NOMO-1 treated with dmso at 0.1 percent for 144 hours (cell line): ENCODE measurements at regions not wholly inside any gene's neighbourhood (a gene's known extent, or its start where the extent isn't known, plus 50 kb on each side); places are given as distances from the start of the nearest gene placed in this dataset.

Experiments used
- DNase-seq: peaks from one replicate; lab custom pipeline; 2025; ENCODE audit not compliant: unreplicated experiment; lab: John Stamatoyannopoulos, UW

DNA sequence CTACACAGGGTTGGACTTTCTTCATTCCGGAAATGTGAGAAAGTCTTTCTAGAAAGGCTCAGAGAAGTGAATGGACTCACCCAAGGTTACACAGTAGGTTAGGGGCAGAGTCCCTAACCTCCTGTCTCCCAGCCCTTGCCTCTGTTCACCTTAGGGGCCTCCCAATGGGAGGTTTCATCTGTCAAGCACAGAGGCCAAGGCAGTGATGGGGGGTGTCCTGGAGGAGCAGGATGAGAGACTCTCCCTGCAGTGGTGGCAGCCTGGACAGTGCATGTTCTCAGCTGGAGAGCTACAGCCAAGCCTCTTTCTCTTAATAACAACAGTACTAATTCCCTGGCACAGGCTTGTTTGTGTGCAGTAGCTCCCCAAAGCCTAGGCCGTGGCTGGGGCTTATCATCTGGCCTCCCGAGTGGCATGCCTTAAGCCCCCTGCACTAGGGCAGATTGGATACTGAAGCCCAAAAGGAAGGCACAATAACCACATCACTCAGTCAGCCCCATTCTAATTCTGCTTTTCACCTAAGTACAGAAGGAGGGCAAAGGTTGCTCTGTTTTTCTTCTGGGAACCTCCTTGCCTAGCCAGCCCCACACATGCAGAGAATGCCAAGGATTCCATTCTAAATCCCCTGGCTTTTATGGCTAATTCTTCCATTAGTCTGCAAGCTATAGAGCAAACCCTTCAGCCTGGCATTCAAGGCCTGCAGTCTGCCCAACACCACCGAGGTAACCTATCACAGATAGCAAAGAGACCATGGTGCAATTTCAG is 50.2 kb upstream of the XPA start:
- DNase-seq = no peak

DNA sequence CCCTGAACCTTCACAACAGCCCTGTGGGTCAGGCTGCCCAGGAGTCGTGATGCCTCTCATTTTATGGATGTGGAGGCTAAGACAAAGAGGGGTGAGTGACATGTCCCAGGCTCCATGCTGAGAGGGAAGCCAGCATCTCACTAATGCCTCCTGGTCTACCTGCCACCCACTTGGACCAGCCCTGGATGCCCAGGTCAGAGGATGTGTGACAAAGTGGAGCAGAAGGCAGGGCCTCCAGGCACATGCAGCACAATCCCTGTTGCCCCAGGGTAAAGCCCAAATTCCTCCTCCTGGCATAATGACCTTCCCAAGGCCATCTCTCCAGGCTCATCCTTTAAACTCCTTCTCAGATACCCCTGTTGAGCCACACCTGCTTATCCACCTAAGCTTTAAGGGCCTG is 51.4 kb upstream of the XPA start:
- no peak for DNase-seq

DNA sequence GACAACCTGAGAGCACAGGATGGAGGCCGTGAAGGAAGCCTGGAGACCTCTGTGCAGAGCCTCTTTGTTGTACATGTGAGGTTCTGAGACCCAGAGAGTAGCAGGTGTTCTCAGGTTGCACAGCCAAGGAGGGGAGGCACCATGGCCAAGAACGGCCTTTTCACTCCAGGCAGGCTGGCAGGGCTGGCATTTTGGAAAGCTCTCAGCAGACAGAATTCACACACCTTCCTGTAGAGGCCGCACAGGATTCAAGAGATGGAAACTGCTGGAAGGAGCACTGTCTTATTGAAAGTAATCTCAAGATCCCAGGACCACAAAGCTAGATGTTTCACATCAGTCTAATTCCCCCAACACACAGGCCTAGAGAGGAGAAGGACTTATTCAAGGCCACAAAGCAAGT is 52.8 kb upstream of the XPA start:
- no peak for DNase-seq

DNA sequence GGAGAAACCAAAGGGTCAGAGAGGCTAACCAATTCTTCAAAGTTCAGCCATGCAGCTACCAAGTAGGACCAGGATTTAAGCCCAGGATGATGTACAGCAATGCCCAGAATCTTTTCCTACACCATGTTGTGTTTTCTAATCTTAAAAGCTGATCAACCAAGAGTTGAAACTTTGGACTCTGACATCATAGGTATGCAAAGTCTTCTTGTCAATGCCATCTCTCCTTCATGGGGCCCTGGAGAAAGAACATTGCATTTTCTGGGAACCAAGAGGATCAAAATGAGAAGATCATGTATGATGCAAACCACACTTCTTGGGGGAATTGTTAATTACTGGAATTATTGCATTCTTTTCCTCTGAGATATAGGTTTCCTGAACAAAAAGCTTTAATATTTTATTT is 54.4 kb upstream of the XPA start:
- DNase-seq = no peak

DNA sequence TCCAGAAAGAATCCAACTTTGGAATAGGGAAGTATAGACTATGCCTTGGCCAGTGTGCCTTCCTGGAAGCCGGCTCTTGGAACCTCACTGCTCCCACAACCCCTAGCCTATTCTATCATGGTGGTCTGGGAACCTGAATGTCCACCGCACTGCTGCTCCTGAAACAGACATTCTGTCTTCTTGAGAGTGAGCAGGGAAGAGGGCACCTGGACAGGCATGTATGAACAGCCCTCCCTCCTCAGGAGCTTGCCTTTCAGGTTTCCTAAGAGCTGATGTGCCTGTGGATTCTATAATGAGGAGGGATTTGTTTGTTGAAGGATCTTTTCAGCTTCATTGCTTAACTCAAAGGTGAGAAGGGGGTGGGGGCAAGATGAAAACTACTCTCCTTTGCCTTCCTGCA is 55.1 kb upstream of the XPA start:
- no peak for DNase-seq

DNA sequence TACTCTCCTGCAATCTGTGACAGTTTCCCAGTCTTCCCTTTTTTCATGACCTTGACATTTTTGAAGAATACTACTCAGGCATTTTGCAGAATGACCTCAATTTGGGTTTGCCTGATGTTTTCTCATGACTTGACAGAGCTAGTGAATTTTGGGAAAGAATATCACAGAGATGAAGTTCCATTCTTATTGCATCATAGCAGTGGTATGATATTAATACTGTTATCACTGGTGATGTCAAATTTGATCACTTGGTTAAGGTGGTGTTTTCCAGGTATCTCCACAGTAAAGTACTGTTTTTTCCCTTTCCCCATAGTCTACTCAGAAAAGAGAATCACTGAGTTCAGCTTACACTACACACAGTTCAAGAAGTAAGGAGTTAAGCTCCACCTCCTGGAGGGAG is 56.2 kb upstream of the XPA start:
- no peak for DNase-seq

DNA sequence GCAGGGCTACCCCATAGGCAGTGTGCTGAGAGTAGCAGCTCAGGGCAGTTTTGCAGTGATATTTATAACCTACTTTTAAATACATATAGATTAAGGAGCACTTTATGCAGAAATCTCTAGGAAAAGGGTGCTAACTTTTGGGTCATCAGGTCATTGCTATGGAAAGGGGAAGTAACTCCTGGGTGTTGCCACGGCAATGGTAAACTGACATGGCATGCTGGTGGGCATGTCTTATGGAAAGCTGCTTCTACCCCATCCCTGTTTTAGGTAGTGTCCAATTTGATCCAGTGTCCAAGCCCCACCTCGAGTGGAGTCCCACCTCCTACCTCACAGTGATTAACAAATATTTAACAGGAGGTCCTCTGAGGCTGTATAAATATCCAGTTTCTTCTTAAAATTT is 56.8 kb upstream of the XPA start:
- no peak for DNase-seq

DNA sequence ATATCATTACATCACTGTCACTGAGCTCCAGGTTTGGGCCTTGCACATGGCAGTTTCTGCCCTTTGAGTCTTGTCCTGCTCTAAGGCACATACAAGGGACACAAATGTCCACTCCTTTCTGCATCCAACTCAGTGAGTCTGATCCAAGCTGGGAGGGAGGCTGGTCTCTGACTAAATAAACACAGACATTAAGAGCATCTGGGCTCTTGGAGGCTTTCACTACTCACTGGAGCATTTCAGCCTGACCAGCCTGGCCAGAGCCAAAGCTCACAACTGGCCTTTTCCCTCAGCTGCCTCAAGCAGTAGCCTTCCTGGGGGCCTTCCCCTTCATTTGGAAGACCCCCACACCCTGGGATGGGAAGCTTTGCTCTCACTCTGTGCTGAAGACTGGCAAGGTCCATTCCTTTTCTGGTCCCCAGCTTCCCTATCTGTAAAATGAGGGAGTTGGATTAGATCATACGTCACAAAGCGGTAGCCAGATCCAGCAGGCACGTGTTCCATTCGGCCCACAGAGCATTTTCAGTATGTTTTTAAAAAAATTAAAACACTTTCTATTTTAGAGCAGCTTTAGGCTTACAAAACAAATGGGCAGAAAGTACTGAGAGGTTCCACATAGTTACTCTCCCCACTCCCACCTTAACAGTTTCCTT is 58.6 kb upstream of the XPA start:
- no peak for DNase-seq

DNA sequence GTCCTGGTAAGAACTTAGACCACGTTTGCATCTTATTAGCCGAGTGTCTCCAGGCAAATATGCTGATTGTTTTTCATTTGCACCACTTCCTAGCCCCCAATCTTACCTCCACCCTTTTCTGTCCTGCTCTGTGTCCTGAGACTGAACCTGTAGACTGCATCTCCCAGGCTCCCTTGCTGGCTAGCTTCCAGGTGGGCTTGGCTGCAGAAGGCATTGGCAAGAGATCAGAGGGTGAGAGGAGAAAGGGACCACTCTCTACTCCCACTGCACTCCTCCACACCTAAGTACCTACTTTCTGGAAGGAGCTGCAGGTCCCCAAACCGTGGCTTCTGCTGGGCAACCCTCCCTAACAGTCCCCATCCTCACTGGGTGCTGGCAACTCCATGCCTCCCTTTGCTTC is 59.9 kb upstream of the XPA start:
- DNase-seq = no peak

DNA sequence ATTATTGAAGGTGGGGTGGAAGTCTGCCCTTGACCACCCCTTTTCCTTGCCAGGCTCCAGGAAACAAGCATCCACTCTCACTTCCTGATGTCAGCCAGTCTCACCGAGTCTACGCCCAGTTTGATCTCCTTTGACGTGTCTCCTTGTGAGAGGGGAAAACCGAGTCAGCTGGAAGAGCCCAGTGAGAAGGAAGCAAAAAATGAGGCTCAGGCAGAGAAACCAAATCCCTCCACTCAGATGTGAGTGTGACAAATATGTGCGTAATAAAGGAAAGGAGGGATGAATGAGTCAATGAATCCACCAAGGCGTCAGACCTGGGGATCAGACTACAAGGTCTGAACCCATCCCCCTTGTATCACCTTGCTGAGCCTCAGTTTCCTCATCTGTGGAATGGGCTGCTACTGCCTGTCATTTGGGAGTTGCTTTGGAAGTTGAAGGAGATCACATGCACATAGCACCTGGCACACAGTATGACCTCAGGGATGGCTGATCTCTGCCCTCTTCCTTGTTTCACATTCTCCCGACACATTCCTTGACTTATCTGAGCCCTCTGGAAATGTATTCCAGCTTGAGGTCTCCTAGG is 61.3 kb upstream of the XPA start:
- no peak for DNase-seq

DNA sequence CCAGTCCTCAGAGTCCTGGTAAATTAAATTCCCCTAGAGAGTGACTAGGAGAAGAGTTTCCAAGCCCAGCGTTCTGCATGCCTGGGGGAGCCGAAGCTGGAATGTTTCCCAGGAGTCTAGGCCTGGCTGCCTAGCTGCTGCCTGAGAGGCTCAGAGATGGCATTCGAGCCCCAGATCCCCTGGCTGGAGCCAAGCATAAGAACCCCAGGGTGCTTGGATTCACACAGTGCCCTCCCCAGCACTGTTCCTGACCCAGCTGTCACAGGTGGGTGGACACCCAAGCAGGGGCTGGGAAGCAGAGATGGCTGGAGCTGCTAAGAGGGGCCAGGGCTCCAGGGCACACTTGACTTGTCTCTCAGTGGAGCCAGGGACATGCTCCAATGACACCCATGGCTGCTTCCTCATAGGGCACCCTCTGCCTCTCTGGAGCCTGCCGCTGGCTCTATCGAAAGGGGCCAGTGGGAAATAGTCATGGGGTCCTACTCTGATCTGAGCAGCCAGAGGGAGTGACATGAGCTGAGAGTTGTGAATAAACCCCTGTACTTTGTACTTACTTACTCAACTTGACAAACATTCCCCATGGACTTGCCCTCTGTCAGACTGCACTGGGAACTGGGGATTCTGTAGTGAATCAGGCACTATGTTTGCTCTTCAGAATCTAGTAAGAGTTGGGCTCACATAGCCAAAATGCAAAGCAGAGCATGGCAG is 62.6 kb upstream of the XPA start:
- no peak for DNase-seq

DNA sequence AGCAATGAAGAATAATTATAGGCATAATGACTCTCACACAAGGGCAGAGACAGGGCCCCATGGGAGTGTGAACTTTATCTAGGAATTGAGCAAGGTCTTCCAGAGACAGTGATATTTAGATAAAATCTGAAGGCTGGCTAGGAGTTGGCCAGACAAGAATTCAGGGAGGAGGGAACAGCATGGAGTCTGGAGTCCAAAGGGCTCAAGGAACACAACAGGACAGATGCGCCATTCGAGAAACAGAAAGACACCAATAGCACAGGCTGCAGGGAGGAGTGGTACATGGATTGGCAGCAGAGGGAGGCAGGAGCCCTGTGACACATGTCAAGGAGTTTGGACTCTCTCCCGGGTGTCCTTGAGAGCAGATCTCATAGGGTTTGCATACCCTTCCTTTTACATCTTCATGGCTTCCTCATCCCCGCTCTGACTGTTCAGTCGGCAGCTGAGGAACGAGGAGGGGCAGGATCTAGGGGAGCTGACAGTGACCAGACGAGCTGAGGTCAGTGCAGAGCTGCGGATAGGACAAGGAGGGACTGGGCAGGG is 64.0 kb upstream of the XPA start:
- no peak for DNase-seq

DNA sequence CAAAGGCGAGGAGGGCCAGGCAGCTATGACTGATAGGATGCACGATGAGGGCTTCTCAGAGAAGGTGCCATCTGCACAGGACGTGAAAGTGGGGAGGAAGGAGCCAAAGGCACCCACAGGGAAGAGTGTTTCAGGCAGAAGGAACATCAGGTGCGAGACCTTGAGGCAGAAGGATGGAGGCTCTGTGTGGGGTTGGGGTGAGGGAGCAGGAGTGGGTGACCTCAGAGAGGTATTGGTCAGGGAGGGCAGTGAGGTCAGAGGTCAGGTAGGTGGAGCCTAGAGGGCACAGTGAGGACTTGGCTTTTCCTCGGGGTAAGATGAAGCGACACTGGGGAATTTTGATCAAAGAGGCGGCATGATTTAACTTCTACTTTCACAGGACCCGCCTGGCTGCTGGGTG is 64.7 kb upstream of the XPA start:
- no peak for DNase-seq

DNA sequence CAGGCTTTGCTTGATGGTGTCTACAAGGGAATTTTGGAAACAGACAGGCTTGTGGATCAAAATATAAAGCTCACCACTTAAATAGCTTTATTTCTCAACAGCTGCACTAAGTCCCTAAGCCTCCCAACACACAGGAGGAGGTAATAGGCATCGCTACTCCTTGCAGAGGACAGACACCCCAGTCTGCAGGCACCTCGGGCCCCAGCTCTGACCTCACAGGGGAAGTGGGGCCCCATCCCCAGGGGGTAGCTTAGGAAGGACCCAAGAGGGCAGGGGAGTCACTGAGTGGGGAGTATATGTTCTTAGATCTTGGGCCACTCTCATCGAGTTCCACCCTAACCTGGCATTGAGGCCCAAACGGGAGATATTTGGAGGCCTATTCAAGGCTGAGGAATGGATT is 66.7 kb upstream of the XPA start:
- no peak for DNase-seq

DNA sequence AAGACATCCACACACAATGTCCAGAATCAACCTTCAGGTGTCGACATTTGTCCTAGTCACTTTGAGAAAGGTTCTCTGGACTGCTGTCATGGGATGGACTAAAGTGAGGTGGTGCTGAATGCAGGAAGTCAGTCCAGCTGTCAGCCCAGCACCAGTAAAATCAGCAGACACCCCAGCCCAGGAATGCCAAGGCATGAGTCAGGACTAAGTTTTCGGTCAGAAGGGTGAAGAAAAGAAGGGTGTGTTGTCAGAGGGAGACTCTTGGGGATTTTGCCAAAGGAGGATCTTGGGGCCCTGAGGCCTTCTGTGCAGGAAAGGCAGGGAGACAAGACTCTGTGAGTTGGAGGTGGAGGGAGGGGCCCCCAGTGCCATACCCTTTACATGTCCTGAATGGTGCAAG is 69.0 kb upstream of the XPA start:
- no peak for DNase-seq

DNA sequence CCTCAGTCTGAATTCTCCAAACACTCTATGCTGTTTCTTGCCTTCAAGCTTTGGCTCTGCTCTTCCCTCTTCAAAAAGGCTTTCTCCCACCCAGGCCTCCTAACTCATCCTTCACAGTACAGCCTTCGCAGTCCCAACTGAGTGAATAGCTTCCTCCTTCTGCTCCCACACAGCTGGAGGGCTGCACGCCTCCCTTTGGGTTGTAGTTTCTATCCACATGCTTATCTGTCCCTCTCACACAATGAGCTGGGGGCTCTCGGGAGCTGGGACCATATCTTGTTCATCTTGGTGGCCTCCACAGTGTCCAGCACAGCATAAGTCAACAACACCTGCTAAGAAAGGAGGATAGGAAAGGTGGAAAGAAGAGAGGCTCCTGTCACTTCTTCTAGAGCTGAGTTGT is 69.5 kb upstream of the XPA start:
- DNase-seq = no peak

DNA sequence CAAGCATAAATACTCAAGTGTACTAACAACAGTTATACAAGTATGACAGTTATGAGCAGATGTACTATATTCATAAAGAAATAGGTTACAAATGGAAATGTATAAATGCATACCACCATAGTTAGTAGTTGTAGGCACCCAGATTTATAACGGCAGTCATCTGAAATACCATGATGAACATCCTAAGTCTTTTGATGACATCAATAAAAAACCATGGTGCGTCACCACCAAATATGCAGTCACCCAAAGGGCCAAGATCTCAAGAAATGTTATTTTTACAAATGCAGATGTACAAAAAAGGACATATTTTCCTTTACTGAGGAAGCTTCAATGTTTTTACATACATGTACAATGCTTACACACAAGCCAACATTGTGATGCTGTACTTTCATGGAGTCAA is 70.8 kb upstream of the XPA start:
- DNase-seq = no peak

DNA sequence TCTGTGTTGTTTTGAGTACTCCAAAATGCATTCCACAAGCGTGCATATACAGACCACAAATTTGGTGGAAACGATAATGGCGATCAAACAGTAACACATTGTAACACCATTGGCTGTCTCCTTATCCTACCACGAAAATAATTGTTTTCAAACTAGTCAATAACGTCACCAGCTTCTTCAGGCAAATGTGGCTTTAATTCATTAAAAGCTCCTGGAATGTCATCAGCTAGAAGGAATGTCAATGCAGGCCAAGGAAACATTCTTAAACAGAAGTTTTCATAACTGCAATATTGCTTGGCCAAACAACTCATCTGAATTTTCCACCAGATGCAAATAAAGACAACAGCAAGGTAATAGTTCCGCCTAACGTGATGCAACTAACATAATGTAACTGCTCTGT is 71.6 kb upstream of the XPA start:
- no peak for DNase-seq

DNA sequence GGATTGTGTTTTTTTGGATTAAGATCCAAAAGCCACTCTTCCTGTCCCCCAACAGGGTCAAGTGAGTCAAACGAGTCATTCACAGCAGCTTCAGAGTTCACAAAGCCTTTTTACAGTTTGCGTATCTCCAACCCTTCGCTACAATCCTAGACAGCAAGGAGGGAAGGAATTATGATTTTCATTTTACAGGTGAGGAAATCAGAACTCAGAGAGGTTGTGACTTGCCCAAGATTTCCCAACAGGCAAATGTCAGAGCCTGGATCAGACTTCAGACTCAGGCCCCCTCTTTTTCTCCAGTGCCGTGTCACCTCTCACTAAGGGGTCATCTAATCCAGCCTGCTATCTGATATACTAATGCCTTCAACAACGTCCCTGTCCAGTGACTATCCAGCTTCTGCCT is 72.1 kb upstream of the XPA start:
- no peak for DNase-seq

DNA sequence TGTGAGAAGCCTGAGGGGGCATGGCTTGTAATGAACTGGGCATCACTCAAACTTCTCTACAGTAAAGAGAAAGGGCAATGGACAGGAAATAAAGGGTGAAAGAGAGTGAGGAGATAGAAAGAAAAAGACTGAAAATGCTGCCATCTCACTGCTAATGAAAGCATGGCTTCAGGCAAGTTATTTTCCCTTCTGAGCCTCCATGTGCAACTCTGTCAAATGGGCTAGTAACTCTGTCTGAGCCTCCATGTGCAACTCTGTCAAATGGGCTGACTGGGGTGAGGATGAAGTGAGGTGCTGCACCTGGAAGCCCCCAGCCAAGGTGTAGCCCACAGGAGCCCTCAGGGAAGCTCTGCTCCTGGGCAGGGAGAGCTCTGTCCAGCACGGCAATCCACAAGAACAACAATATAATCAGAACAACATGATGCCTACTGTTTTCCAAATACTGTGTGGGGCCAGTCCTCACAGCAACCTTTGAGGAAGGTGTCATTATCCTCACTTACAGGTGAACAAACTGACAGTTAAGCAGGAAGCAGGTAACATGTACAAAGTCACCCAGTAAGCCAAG is 73.8 kb upstream of the XPA start:
- no peak for DNase-seq

DNA sequence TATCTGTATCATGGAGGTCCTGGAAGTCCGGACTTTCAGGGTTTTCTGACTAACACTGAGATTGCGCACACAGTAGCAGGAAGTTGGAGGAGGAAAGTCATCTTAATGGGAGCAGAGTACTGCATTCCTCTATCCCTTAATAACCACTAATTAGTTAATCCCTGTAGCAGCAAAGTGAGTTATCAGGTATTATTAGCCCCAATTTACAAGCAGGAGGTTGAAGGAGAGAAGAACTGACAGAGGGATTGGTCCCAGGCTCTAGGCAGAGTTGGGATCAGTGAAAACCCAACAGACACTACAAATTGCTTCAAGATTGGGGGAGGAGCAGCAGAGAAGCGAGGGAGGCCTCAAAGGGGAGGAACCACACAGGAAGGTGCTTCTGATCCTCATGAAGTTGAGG is 74.5 kb upstream of the XPA start:
- DNase-seq = no peak

DNA sequence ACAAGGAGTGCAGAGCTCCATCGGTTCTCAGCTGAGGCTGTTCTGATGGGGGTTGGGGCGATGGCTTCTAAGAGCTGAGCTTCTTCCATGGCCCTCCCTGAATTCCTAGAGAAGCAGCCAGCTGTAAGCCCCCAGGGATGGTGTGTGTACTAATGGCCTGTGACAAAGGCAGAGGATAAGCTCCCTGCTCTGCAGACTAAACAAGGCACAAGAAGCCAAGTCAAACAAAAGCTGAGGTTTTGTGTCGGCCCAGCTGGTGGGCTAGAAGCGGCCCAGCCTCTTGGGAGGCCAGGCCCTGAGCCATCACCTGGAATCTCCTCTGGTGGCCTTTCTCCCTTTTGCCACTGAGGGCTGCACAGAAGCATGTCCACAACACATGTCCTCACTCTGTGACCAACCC is 75.0 kb upstream of the XPA start:
- no peak for DNase-seq
